Activated CD8-positive, alpha-beta memory T cell treated with anti-CD3 and anti-CD28 coated beads, Interleukin-2, amount 10 ng/mL, durations not matched to agents 7 days and 5 days (primary cell): ENCODE measurements at regions not wholly inside any gene's neighbourhood (a gene's known extent, or its start where the extent isn't known, plus 50 kb on each side); places are given as distances from the start of the nearest gene placed in this dataset.

ENCODE experiments used
- ATAC-seq: fragments of 150-1000 bp; cut with Tn5 transposase; one replicate; pipeline ENCODE4 v1.10.0; 2021; ENCODE audit warnings: moderate library complexity
- CTCF ChIA-PET: fragments of 350-600 bp; sonication (Branson Sonifier 250); formaldehyde crosslinking; loops from one replicate; lab custom pipeline; 2021; ENCODE audit warnings: antibody characterized with exemption; lab: Charles Lee
- DNase-seq: peaks from one replicate; pipeline ENCODE4 v3.0.0-alpha.2; 2020
- H3K27ac Mint-ChIP-seq: one replicate; pipeline ENCODE4 v1.8.0; 2021; ENCODE audit warnings: mild to moderate bottlenecking, mixed read lengths
- H3K27me3 Mint-ChIP-seq: one replicate; pipeline ENCODE4 v1.8.0; 2021; ENCODE audit warnings: mixed read lengths
- H3K36me3 Mint-ChIP-seq: one replicate; pipeline ENCODE4 v1.8.0; 2021; ENCODE audit warnings: mild to moderate bottlenecking, mixed read lengths
- H3K4me1 Mint-ChIP-seq: one replicate; pipeline ENCODE4 v1.8.0; 2021; ENCODE audit warnings: mixed read lengths
- H3K4me3 Mint-ChIP-seq: one replicate; pipeline ENCODE4 v1.8.0; 2021; ENCODE audit warnings: mild to moderate bottlenecking, moderate library complexity, mixed read lengths
- H3K9me3 Mint-ChIP-seq: one replicate; pipeline ENCODE4 v1.8.0; 2022; ENCODE audit warnings: low read depth, mixed read lengths

DNA sequence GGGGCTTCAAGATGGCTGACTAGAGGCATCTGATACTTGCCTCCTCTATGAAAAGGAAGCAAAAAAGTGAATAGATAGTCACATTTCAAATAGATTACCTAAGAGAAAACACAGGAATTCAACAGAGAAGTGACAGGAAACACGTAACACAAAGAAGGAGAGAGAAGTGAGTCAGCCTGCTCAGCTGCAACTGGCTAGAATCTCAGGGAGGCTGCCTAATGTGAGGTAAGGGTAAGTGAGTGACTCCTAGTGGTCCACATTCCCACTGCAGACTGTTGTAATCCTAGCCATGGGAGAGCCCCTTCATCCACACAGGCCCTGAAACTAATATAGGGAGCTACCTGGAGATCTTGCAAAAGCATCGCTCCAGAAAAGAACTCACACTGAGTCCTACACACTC lies 179.2 kb downstream of the SLC7A11 start:
- no peak overlapping the region for H3K4me3 Mint-ChIP-seq
- DNase-seq, result no peak
- no peaks in the 10 kb centered on the region for H3K4me1 Mint-ChIP-seq
- no peaks in the 10 kb centered on the region for H3K27me3 Mint-ChIP-seq
- no peak for ATAC-seq
- no peaks in the 10 kb centered on the region for H3K36me3 Mint-ChIP-seq
- peaks cover 6% of the 10 kb centered on the region for H3K9me3 Mint-ChIP-seq
- CTCF ChIA-PET, result no interaction called here
- H3K27ac Mint-ChIP-seq, result no peak overlapping the region

DNA sequence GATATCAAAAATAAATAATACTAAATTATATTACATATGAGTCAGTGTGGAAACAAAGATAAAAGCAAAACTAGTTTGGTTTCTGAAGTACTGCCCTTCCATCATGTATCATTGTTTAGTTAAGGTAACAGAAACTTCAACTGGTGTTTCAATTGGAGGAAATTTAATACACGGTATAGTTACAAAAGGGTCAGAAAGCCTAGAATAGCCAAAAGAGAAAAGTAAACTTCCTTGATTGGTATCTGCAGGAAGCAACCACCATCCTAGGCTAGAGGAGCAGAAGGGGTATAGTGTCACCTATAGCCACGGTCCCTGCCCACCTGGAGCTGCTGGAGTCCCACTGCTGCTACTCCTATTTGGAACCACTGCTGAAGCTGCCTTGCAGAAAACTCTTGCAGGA lies 185.6 kb downstream of the SLC7A11 start:
- Mint-ChIP-seq H3K27ac (no peak overlapping the region), H3K36me3 (no peaks in the 10 kb centered on the region), H3K27me3 (no peaks in the 10 kb centered on the region), H3K4me1 (no peaks in the 10 kb centered on the region), H3K4me3 (no peak overlapping the region), H3K9me3 (peaks cover 2% of the 10 kb centered on the region)
- DNase-seq (no peak), ATAC-seq (no peak)
- CTCF ChIA-PET, result no interaction called here

DNA sequence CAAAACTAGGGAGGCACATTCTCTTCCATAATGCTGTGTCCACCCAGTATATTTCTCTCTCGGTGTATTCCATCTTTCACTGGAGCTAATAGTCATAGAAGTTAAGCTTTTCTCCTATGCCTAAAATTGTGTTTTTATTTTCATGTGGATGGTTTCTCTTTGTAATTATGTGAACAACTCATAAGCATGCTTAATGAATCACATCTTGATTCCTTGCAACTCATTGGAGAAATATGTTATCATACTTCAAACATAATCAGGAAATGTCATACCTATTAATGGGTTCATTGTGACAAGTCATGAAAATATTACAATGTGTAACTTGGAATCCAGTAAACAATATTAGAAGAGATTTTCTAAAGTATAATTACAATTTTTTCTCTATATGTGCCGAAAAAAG lies 186.3 kb downstream of the SLC7A11 start:
- H3K27me3 Mint-ChIP-seq, result no peaks in the 10 kb centered on the region
- DNase-seq (no peak), ATAC-seq (no peak)
- no peak overlapping the region for H3K27ac Mint-ChIP-seq
- no peaks in the 10 kb centered on the region for H3K4me1 Mint-ChIP-seq
- H3K4me3 Mint-ChIP-seq, result no peak overlapping the region
- H3K36me3 Mint-ChIP-seq, result no peaks in the 10 kb centered on the region
- peaks cover 2% of the 10 kb centered on the region for H3K9me3 Mint-ChIP-seq
- CTCF ChIA-PET, result no interaction called here

DNA sequence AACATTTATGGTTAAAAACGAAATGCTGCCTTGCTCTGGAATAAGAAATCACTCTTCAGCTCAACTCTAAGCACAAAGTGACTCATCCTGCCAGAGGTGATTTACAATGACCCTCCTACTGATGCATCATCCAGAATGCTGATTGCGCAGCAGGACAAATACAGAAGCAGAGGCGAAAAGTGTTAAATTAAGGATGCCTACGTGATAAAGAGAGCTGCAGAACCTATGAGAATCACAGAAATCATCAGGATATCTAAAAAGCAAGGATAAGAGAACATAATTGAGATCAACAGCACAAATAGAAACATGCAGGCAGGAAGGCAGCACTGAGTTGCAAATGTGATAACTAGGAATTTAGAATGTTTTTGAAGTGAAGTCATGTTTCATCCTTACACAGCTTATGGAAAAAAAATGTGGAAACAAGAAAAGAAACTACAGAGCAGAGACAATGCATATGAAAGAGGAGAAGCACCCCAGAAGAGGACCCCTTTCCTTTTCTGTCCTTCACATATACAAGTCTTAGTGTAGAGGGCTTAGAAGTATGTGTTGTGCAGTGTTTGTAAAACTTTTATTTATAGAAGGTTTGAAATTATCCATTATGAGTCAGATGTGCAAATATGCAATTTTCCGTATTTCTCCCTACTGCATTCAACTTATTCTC lies 188.4 kb downstream of the SLC7A11 start:
- Mint-ChIP-seq H3K4me1 (no peaks in the 10 kb centered on the region), H3K36me3 (no peaks in the 10 kb centered on the region), H3K4me3 (no peak overlapping the region), H3K27me3 (no peaks in the 10 kb centered on the region), H3K27ac (no peak overlapping the region), H3K9me3 (peaks cover 2% of the 10 kb centered on the region)
- ATAC-seq (no peak), DNase-seq (no peak)
- CTCF ChIA-PET, result no interaction called here

DNA sequence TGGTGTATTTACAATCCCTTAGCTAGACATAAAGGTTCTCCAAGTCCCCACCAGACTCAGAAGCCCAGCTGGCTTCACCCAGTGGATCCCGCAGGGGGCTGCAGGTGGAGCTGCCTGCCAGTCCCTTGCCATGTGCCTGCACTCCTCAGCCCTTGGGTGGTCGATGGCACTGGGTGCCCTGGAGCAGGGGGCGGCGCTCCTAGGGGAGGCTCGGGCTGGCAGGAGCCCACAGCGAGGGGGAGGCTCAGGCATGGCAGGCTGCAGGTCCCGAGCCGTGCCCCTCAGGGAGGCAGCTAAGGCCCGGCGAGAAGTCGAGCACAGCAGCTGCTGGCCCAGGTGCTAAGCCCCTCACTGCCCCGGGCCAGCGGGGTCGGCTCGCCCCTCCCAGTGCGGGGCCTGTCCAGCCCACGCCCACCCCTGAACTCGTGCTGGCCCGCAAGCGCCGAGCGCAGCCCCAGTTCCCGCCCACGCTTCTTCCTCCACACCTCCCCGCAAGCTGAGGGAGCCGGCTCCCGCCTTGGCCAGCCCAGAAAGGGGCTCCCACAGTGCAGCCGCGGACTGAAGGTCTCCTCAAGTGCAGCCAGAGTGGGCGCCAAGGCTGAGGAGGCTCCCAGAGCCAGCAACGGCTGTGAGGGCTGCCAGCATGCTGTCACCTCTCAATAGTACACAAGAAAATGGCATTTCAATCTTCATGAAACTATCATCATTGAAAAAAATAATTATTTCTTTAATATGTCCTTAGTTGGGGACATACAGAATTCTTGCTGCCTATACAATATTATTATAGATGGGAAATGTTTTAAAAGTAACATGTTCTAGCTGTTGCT lies 189.1 kb downstream of the SLC7A11 start:
- CTCF ChIA-PET, result no interaction called here
- H3K9me3 Mint-ChIP-seq, result peaks cover 2% of the 10 kb centered on the region
- H3K4me3 Mint-ChIP-seq, result no peak overlapping the region
- H3K4me1 Mint-ChIP-seq, result no peaks in the 10 kb centered on the region
- ATAC-seq (no peak), DNase-seq (no peak)
- H3K27me3 Mint-ChIP-seq, result no peaks in the 10 kb centered on the region
- H3K27ac Mint-ChIP-seq, result no peak overlapping the region
- H3K36me3 Mint-ChIP-seq, result no peaks in the 10 kb centered on the region

DNA sequence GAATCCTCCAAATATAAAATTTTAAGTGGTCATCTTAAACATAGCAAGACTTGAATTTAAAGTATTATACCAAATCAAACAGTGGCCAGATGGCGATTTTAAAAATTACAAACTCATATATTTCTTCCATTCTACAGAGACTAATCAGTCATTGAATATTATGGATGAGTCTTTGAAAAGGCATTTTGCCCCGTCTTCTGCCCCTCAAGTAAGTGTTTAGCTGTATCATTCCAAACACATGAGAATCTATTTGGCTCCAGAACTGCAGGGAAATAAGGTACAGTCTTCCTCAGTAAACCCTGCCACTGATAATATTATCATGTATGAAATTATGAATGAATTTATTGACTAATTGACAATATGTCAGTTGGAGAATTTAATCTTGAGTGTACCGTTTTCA lies 191.0 kb downstream of the SLC7A11 start:
- Mint-ChIP-seq H3K4me1 (no peaks in the 10 kb centered on the region), H3K36me3 (no peaks in the 10 kb centered on the region), H3K27ac (no peak overlapping the region), H3K27me3 (no peaks in the 10 kb centered on the region), H3K4me3 (no peak overlapping the region), H3K9me3 (no peaks in the 10 kb centered on the region)
- no peak for DNase-seq
- CTCF ChIA-PET, result no interaction called here
- no peak for ATAC-seq

DNA sequence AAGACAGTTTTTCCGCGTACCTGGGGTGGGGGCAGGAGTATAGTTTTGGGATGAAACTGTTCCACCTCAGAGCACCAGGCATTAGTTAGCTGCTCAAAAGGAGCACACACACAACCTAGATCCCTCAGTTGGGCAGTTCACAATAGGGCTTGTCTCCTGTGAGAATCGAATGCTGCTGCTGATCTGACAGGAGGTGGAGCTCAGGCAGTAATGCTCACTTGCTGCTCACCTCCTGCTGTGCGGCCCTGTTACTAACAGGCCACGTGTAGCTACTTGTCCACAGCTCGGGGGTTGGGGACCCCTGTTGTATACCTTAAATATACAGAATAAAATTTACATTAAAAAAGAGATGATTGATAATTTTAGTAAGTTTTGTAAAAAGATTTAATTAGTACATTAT lies 191.5 kb downstream of the SLC7A11 start:
- Mint-ChIP-seq H3K4me1 (no peaks in the 10 kb centered on the region), H3K36me3 (no peaks in the 10 kb centered on the region), H3K27ac (no peak overlapping the region), H3K27me3 (no peaks in the 10 kb centered on the region), H3K4me3 (no peak overlapping the region), H3K9me3 (no peaks in the 10 kb centered on the region)
- ATAC-seq (no peak), DNase-seq (no peak)
- CTCF ChIA-PET, result no interaction called here

DNA sequence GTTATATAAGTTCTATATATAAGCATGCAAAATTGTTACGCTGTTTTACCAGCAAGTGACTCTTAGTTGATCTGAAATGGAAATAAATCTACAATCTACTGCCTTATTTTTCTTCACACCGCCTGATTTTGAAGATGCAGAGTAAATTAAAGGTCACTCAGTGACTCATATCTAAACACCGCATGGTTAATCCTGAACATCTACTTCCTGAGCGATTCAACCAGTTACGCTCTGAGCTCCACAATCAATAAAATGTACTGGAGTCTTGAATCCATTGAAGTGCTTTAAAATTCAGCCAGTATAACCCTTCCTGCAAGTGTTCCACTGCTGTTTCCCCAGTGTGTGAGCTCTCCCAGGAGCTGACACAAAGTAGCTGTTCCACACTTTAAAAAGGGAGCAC lies 192.8 kb downstream of the SLC7A11 start:
- Mint-ChIP-seq H3K36me3 (no peaks in the 10 kb centered on the region), H3K9me3 (no peaks in the 10 kb centered on the region), H3K4me3 (no peak overlapping the region), H3K27me3 (no peaks in the 10 kb centered on the region), H3K27ac (no peak overlapping the region), H3K4me1 (no peaks in the 10 kb centered on the region)
- CTCF ChIA-PET, result no interaction called here
- ATAC-seq, result no peak
- no peak for DNase-seq

DNA sequence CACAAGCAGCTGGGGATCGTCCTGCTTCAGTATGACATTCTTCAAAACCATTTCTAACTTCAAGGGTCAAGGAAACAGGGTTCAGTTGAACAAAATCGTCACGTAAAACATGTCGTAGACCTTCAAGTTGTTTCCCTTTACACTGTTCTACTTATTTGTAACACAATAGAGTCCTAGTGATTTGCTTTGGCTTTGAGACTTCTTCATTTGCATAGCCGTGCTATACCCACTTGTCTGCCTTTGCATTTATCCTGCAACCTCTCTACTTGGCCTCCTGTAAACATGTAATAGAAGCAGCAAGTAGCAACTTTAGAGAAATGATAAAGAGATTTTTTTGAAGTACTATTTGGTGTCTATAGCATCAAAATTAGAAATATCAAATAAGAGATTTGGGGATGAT lies 194.9 kb downstream of the SLC7A11 start:
- Mint-ChIP-seq H3K27ac (no peak overlapping the region), H3K4me3 (no peak overlapping the region), H3K36me3 (no peaks in the 10 kb centered on the region), H3K9me3 (no peaks in the 10 kb centered on the region), H3K27me3 (no peaks in the 10 kb centered on the region), H3K4me1 (no peaks in the 10 kb centered on the region)
- ATAC-seq (no peak), DNase-seq (no peak)
- CTCF ChIA-PET, result no interaction called here

DNA sequence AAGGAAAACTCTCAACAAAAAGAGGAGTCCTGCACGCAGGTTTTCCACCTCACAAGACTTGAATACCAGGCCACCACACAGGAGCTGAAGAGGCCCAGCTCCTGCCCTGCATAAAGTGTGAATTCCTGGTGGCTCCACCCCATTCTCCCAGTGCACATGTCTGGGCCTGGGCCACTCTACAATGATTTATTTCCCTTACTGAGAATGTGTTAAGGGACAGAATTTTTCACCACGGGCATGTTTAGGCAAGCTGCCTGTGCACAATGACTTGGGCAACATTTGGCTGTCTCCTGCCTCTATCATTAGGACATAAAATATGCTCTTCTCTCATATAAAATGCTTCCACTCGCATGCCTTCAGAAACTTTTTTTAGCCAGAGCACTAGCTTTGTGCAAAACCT lies 197.1 kb downstream of the SLC7A11 start:
- no peaks in the 10 kb centered on the region for H3K4me1 Mint-ChIP-seq
- H3K27me3 Mint-ChIP-seq, result no peaks in the 10 kb centered on the region
- no peaks in the 10 kb centered on the region for H3K9me3 Mint-ChIP-seq
- DNase-seq (no peak), ATAC-seq (no peak)
- no peak overlapping the region for H3K4me3 Mint-ChIP-seq
- no peak overlapping the region for H3K27ac Mint-ChIP-seq
- CTCF ChIA-PET, result no interaction called here
- no peaks in the 10 kb centered on the region for H3K36me3 Mint-ChIP-seq

DNA sequence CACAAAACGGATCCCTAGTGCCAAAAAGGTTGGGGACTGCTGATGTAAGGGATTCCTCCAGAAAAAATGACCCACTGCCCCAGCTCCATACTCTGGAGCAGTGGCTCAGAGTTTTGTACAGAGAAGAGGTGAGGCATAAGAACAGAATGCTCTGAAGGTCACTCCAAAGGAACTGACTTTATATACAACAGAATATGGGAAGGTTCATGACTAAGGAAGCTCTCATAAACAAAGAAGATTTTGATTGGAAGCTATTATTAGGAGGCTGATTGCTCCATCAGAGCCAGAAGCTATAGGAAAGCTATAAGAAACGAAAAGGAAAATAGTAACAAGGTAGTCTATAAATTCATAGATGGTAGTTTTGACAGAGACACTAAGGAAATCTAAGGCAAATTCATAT lies 203.1 kb downstream of the SLC7A11 start:
- no peaks in the 10 kb centered on the region for H3K9me3 Mint-ChIP-seq
- H3K4me1 Mint-ChIP-seq, result no peaks in the 10 kb centered on the region
- no peak overlapping the region for H3K27ac Mint-ChIP-seq
- H3K36me3 Mint-ChIP-seq, result no peaks in the 10 kb centered on the region
- CTCF ChIA-PET, result no interaction called here
- H3K27me3 Mint-ChIP-seq, result no peaks in the 10 kb centered on the region
- ATAC-seq (no peak), DNase-seq (no peak)
- H3K4me3 Mint-ChIP-seq, result no peak overlapping the region

DNA sequence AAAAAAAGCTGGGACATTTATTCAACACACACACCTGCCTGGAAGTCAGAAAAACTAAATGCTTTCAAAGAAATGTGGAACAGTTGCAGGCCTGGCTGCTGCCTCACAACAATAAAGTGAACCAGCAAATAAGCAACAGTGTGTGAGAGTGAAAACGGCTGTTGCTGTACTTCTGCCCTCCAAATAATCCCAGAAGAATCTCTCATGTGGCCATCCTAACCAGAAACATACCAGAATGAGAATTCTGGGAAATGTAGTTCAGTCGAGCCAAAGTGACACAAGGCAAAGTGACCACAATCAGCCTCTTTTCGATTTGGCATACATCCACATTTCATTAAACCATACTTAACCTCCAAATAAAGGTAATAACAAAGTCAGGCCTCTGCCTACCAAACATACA lies 204.5 kb downstream of the SLC7A11 start:
- no peaks in the 10 kb centered on the region for H3K27me3 Mint-ChIP-seq
- H3K4me1 Mint-ChIP-seq, result no peaks in the 10 kb centered on the region
- no peaks in the 10 kb centered on the region for H3K36me3 Mint-ChIP-seq
- no peak overlapping the region for H3K27ac Mint-ChIP-seq
- H3K9me3 Mint-ChIP-seq, result no peaks in the 10 kb centered on the region
- CTCF ChIA-PET, result no interaction called here
- DNase-seq (no peak), ATAC-seq (no peak)
- no peak overlapping the region for H3K4me3 Mint-ChIP-seq

DNA sequence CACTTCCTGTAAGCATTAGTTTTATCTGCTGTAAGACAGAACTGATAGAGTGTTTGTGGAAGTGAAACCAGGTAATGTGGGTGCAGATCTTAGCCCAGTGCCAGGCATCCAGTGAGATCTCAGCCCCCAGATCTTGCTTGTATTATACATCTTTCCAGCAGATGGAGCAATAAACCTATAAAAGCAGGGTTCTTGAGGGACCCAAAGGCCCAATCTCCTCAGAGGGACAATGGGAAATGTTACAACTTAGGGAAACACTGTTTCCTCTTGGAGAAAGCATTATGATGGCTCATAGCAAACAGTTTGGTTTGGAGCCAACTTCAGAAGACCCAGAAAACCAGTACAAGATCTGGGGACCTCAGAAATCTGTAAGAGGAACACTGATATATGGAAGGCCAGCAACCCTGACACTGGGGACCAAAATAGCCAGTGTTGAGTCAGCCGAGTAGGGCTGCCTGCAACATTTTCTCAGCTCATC lies 206.3 kb downstream of the SLC7A11 start:
- DNase-seq (no peak), ATAC-seq (no peak)
- no peaks in the 10 kb centered on the region for H3K4me1 Mint-ChIP-seq
- H3K27me3 Mint-ChIP-seq, result no peaks in the 10 kb centered on the region
- CTCF ChIA-PET, result interaction anchor here (1.7 kb wide), 1 partner anchor 55 kb away, joined by 7 read pairs; no protein-coding TSS in a partner anchor
- H3K27ac Mint-ChIP-seq, result no peak overlapping the region
- no peak overlapping the region for H3K4me3 Mint-ChIP-seq
- no peaks in the 10 kb centered on the region for H3K36me3 Mint-ChIP-seq
- H3K9me3 Mint-ChIP-seq, result no peaks in the 10 kb centered on the region

DNA sequence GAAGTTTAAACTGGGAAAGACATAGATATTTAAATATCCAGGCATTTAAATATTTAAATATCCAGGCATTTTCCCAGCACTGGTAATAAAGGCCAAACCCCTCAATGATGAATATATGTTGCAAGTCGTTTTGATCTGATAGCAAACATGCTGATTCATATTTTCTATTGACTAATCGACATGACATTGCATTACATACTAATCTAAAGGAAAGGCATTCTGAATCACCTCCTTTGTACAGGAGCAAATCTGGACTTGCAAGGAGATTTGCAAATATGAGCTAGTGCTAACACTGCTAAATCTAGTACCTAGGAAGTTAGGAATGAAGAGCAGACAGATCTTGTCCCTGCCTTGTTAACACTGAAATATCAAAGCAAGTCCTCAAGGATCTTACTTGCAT lies 207.3 kb downstream of the SLC7A11 start:
- CTCF ChIA-PET, result interaction anchor here (0.9 to 1.7 kb wide), 2 partner anchors 56 to 646 kb away, joined by 3 to 7 read pairs; no protein-coding TSS in a partner anchor
- no peaks in the 10 kb centered on the region for H3K27me3 Mint-ChIP-seq
- no peaks in the 10 kb centered on the region for H3K4me1 Mint-ChIP-seq
- H3K4me3 Mint-ChIP-seq, result no peak overlapping the region
- no peaks in the 10 kb centered on the region for H3K36me3 Mint-ChIP-seq
- H3K27ac Mint-ChIP-seq, result no peak overlapping the region
- DNase-seq (no peak), ATAC-seq (no peak)
- no peaks in the 10 kb centered on the region for H3K9me3 Mint-ChIP-seq
